ENCODE measurements at regions not wholly inside any gene's neighbourhood (a gene's known extent, or its start where the extent isn't known, plus 50 kb on each side); places are given as distances from the start of the nearest gene placed in this dataset.

DNA sequence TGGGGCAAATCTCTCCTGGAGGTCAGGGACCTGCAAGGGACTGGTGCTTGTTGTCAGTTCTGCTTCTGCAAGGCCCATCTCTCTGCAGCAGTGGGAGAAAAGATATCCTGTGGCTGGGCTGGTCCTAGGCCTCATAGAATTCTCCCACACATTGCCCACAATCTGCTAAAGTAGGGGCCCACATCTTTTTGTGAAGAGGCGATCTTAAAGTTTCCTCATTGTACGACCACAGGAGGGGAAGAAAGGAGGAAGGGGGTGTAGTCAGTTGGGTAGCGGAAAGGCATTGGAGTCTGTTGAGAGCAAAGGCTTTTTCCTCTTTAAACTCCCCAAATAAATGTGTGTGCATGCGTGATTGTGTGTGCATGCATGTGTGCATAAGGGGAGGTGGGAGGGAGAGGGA is 145.3 kb downstream of the SLC4A3 start:
- TF ChIP-seq TRIM28 (IDR thresholded peaks at IDR 0.05; ENCODE audit: borderline replicate concordance, low read length) = no peak
- TF ChIP-seq, protein P1, sequence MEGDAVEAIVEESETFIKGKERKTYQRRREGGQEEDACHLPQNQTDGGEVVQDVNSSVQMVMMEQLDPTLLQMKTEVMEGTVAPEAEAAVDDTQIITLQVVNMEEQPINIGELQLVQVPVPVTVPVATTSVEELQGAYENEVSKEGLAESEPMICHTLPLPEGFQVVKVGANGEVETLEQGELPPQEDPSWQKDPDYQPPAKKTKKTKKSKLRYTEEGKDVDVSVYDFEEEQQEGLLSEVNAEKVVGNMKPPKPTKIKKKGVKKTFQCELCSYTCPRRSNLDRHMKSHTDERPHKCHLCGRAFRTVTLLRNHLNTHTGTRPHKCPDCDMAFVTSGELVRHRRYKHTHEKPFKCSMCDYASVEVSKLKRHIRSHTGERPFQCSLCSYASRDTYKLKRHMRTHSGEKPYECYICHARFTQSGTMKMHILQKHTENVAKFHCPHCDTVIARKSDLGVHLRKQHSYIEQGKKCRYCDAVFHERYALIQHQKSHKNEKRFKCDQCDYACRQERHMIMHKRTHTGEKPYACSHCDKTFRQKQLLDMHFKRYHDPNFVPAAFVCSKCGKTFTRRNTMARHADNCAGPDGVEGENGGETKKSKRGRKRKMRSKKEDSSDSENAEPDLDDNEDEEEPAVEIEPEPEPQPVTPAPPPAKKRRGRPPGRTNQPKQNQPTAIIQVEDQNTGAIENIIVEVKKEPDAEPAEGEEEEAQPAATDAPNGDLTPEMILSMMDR (tag by site-specific recombination; IDR thresholded peaks at IDR 0.05) = no peak
- TF ChIP-seq, protein P2, sequence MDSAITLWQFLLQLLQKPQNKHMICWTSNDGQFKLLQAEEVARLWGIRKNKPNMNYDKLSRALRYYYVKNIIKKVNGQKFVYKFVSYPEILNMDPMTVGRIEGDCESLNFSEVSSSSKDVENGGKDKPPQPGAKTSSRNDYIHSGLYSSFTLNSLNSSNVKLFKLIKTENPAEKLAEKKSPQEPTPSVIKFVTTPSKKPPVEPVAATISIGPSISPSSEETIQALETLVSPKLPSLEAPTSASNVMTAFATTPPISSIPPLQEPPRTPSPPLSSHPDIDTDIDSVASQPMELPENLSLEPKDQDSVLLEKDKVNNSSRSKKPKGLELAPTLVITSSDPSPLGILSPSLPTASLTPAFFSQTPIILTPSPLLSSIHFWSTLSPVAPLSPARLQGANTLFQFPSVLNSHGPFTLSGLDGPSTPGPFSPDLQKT (IDR thresholded peaks at IDR 0.05; ENCODE audit: borderline replicate concordance, low read depth, low read length) = no peak
- TF ChIP-seq ZNF184 (tag by site-specific recombination; IDR thresholded peaks at IDR 0.05) = no peak
- no peak for TF ChIP-seq ZIC2 (tag by site-specific recombination; IDR thresholded peaks at IDR 0.05)
